Left lung (tissue), 4 donors: ENCODE measurements at regions not wholly inside any gene's neighbourhood (a gene's known extent, or its start where the extent isn't known, plus 50 kb on each side); places are given as distances from the start of the nearest gene placed in this dataset.

ENCODE experiments used
- ATAC-seq: fragments of 200-7000 bp; cut with Tn5 transposase; one replicate; pipeline ENCODE4 v1.9.1; 2020; ENCODE audit warnings: moderate library complexity
- DNase-seq, 4 donors: peaks; one replicate each; pipeline ENCODE4 v3.0.0-alpha.2; 2013 to 2020
- H3K27ac ChIP-seq, 2 donors: fragments of 200-600 bp; sonication (generic) in 1 of 2; one replicate each; pipeline versions ENCODE4 v1.5.0 to v1.8.0; 2020 to 2021
- H3K27me3 ChIP-seq, 2 donors: fragments of 200-600 bp; sonication (generic) in 1 of 2; one replicate each; pipeline versions ENCODE4 v1.5.0 to v1.8.0; 2020 to 2021
- H3K36me3 ChIP-seq, 2 donors: fragments of 200-600 bp; sonication (generic) in 1 of 2; one replicate each; pipeline versions ENCODE4 v1.5.0 to v1.8.0; 2020 to 2021
- H3K4me1 ChIP-seq, 2 donors: fragments of 200-600 bp; one replicate each; pipeline ENCODE4 v1.8.0; 2021
- H3K4me3 ChIP-seq, 2 donors: fragments of 200-600 bp; sonication (generic) in 1 of 2; one replicate each; pipeline versions ENCODE4 v1.5.0 to v1.8.0; 2020 to 2021; ENCODE audit warnings: mild to moderate bottlenecking in 1 of 2
- H3K9me3 ChIP-seq, 2 donors: fragments of 200-600 bp; sonication (generic) in 1 of 2; one replicate each; pipeline versions ENCODE4 v1.5.0 to v1.8.0; 2020 to 2021
- intact Hi-C, 2 donors: fragments of 100-400 bp; cut with DNase I; formaldehyde crosslinking; loops; one replicate each; pipeline versions ENCODE4 v1.11.2 to v1.14.2; 2022
- TF ChIP-seq, protein P1 (sequence below), 2 donors: fragments of 200-600 bp; sonication (generic) in 1 of 2; IDR thresholded peaks; one replicate each; pipeline versions ENCODE4 v1.5.0 to v1.8.0; 2021; ENCODE audit warnings: antibody characterized with exemption in 2 of 2
- donor health status: DM: no; HTN: yes; CAD: no.
- donor health status: DM: no; HTN: no; CAD: no.

DNA sequence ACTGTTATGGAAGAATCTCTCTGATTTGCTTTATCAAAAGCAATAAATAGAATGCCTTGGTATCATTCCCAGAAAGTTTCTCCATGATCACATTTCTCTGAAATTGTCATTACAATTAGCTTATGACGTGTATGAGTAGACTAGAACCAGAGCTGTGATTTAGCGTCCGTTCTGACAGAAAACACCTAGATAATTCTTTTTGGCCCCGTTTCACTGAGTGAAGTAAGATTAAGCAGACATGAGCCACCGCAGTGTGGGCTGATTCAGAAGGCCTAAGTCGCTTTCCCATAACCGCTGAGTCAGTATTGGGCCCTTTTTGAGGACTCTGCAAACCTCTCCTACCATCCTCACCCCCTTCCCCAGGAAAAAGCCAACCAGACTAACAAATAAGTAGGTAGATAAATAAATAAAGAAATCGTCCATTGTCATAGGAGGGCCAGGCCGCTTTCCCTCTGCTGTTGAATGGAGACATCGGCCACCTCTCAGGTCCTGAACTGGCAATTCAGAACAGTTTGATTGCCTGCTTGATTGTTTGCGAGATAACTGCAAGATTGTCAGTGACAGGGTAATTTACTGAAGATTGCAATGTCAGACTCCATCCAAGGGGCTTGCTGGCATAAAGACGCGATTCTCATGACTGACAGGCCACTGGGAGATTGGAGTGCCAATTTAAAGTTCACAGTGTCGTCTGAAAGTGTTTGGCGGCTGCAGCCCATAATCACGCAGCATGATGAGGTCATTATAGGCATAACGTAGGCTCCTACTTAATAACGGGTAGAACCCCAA lies 105.0 kb upstream of the WWC1 start:
- no peak overlapping the region for H3K4me3 ChIP-seq
- no peaks in the 10 kb centered on the region for H3K36me3 ChIP-seq
- ATAC-seq (no peak), DNase-seq (no peak)
- no peak overlapping the region for H3K27ac ChIP-seq
- H3K9me3 ChIP-seq, result no peaks in the 10 kb centered on the region
- TF ChIP-seq, protein P1, sequence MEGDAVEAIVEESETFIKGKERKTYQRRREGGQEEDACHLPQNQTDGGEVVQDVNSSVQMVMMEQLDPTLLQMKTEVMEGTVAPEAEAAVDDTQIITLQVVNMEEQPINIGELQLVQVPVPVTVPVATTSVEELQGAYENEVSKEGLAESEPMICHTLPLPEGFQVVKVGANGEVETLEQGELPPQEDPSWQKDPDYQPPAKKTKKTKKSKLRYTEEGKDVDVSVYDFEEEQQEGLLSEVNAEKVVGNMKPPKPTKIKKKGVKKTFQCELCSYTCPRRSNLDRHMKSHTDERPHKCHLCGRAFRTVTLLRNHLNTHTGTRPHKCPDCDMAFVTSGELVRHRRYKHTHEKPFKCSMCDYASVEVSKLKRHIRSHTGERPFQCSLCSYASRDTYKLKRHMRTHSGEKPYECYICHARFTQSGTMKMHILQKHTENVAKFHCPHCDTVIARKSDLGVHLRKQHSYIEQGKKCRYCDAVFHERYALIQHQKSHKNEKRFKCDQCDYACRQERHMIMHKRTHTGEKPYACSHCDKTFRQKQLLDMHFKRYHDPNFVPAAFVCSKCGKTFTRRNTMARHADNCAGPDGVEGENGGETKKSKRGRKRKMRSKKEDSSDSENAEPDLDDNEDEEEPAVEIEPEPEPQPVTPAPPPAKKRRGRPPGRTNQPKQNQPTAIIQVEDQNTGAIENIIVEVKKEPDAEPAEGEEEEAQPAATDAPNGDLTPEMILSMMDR (IDR thresholded peaks at IDR 0.05), result no peak
- intact Hi-C loops, result no loop called here
- H3K27me3 ChIP-seq, result no peaks in the 10 kb centered on the region
- H3K4me1 ChIP-seq, result no peaks in the 10 kb centered on the region

DNA sequence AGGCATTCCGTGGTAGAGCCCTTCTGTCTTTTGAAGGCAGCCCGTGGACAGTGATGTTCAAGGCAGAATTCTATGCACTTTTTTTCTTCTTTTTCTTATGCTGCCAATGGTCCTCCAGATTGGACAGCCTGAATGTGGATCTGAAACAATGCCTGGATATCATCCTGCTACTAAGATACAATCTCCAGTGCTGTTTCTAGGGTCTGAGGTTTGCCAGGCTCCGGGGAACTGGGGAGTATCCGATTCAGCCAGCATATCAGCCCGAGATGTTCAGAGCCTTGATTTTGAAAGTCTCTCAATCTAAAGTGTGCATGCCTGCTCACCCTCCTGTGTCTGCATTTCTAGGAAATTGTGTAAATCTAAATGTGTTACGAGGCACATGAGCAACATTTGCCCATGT lies 103.8 kb upstream of the WWC1 start:
- no peaks in the 10 kb centered on the region for H3K27me3 ChIP-seq
- H3K27ac ChIP-seq, result no peak overlapping the region
- no peak for ATAC-seq
- no peaks in the 10 kb centered on the region for H3K36me3 ChIP-seq
- TF ChIP-seq, protein P1 (IDR thresholded peaks at IDR 0.05), result no peak
- intact Hi-C loops, result no loop called here
- no peaks in the 10 kb centered on the region for H3K4me1 ChIP-seq
- no peaks in the 10 kb centered on the region for H3K9me3 ChIP-seq
- no peak overlapping the region for H3K4me3 ChIP-seq
- DNase-seq, result no peak

DNA sequence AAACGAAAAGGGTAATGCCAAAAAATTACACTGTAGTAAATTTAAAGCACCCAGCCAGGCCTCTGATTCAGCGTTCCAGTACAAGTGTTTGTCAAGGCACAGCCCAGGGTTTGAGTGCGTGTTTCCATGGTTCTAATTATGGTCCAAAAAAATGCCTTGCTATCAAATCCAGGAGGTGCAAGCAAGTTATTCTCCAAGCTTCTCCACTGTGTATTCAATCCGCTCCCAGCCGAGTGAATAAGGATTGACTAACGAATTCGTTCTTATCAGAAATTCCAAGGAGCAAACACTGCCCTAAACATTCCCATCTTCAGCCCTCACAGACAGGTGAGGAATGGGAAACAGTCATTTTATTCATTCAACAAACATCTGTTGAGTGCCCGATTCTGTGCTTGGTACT lies 103.3 kb upstream of the WWC1 start:
- Histone ChIP-seq H3K27ac (no peak overlapping the region), H3K9me3 (no peaks in the 10 kb centered on the region), H3K27me3 (no peaks in the 10 kb centered on the region), H3K36me3 (no peaks in the 10 kb centered on the region), H3K4me3 (no peak overlapping the region), H3K4me1 (no peaks in the 10 kb centered on the region)
- TF ChIP-seq, protein P1 (IDR thresholded peaks at IDR 0.05), result no peak
- no peak for ATAC-seq
- intact Hi-C loops, result no loop called here
- no peak for DNase-seq

DNA sequence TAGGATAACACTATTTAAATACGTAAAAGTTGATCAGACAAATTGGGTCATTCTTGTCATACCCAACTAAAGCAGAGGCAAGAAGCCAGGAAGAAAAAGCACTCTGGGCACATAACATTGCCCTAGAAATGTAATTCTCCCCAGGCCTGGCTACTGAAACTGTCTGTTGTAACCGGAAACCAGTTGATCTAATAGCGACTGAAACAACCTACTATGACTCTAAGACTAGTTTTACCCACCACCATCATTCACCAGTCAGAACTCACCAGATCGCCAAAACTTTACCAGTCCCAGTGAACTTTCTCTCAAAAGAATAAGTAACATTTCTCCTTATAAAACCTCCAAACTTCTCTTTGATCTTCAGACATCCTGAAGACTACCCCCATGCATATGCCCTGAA lies 99.3 kb upstream of the WWC1 start:
- DNase-seq, result no peak
- intact Hi-C loops, result no loop called here
- no peaks in the 10 kb centered on the region for H3K27me3 ChIP-seq
- H3K27ac ChIP-seq, result no peak overlapping the region
- no peaks in the 10 kb centered on the region for H3K36me3 ChIP-seq
- ATAC-seq, result no peak
- H3K9me3 ChIP-seq, result no peaks in the 10 kb centered on the region
- H3K4me1 ChIP-seq, result no peaks in the 10 kb centered on the region
- H3K4me3 ChIP-seq, result no peak overlapping the region
- TF ChIP-seq, protein P1 (IDR thresholded peaks at IDR 0.05), result no peak

DNA sequence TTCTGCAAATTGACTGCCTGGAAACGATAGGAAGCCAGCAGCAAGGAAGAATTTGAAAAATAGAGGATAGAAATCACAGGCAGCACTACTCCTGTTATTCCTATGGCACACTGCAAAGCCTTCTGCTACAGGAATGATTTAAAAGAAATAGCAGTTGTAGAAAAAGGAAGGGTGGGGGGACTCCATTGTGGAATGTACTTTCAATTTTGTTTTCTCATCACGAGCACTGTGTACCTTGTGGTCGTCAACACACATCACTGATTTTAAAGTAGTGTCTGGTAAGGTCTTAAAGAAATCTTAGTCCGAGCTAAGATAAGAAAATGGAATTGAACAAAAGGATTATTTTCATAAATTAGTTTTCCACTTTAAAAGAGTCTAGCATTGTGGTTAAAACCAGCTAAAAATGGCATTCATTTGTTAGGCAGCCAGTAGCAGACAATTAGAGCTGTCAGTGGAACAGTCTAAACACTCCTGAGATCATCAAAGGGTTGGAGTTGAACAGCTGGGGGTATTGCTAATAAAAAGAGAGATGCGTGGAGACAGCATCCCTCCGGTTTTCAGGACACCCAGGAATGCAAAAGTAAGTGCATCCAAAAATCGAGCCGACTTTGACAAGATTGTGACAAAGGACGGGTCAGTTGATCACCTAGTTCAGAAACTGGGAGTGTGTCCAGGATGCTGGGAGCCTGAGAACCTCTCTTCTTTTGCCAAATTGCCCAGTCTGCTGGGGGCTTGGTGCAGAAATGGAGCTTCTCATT lies 97.8 kb upstream of the WWC1 start:
- H3K27ac ChIP-seq, result no peak overlapping the region
- intact Hi-C loops, result no loop called here
- ATAC-seq (no peak), DNase-seq (no peak)
- no peak overlapping the region for H3K4me3 ChIP-seq
- H3K9me3 ChIP-seq, result no peaks in the 10 kb centered on the region
- no peaks in the 10 kb centered on the region for H3K36me3 ChIP-seq
- TF ChIP-seq, protein P1 (IDR thresholded peaks at IDR 0.05), result no peak
- no peaks in the 10 kb centered on the region for H3K4me1 ChIP-seq
- no peaks in the 10 kb centered on the region for H3K27me3 ChIP-seq
